ENCODE measurements at regions not wholly inside any gene's neighbourhood (a gene's known extent, or its start where the extent isn't known, plus 50 kb on each side); places are given as distances from the start of the nearest gene placed in this dataset.

GRCh38 chr7:19488056-19488455 is 220.8 kb downstream of the POLR1F start:
- DNase-seq (ENCODE audit: low read depth), result no peak
- no peak for TF ChIP-seq CTCF (conservative IDR thresholded peaks at IDR 0.05; ENCODE audit: low read depth, low read length)
- H3K4me3 ChIP-seq (ENCODE audit: low read depth, low read length), result no peak overlapping the region

DNA sequence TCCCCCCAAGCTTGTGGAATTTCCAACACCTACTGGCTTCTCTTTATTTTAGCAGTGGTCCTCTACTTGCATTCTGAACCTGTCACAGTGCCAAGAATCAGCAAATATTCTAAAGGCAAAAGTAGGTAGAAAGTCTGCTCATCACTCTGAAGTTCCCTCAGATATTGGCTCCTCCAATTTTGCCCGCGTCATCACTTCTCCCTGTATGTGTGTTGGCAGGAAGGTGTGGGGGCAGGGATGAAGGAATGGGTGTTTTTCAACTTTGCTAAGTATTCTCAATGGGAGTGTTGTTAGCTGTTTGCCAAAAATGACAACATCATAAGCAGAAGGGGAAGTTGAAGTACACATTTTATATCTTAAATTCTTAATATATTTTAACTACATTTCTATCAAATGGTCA is 226.2 kb downstream of the POLR1F start:
- DNase-seq (ENCODE audit: low read depth), result no peak
- TF ChIP-seq CTCF (conservative IDR thresholded peaks at IDR 0.05; ENCODE audit: low read depth, low read length), result no peak

GRCh38 chr7:19480383-19480782 is 228.5 kb downstream of the POLR1F start:
- no peak for DNase-seq (ENCODE audit: low read depth)
- TF ChIP-seq CTCF (conservative IDR thresholded peaks at IDR 0.05; ENCODE audit: low read depth, low read length), result no peak
- H3K4me3 ChIP-seq (ENCODE audit: low read depth, low read length), result no peak overlapping the region

More for the DNA sequence above, 226.2 kb downstream of the POLR1F start:
- no peak overlapping the region for H3K4me3 ChIP-seq (ENCODE audit: low read depth, low read length)

DNA sequence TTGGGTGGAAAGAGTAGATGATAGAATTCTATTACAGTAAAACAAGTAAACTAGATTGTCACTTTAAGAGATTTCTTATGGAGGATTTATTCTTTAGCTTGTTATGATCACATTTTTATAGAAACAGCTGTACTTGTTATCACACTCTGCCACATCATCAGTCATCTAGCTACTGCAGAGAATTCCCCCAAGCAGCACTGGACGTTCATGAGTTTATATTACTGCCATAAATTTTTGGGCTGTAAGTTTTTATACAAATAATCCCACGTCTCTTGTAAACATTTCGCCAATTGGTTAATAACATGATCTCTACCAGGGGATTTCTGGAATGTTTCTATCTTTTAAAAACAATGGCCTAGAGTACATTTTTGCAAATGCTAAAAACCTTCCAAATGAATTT is 238.8 kb downstream of the POLR1F start:
- DNase-seq (ENCODE audit: low read depth), result no peak
- TF ChIP-seq CTCF (conservative IDR thresholded peaks at IDR 0.05; ENCODE audit: low read depth, low read length), result no peak
- no peak overlapping the region for H3K4me3 ChIP-seq (ENCODE audit: low read depth, low read length)

GRCh38 chr7:19465861-19466260 is 243.0 kb downstream of the POLR1F start:
- no peak overlapping the region for H3K4me3 ChIP-seq (ENCODE audit: low read depth, low read length)
- TF ChIP-seq CTCF (conservative IDR thresholded peaks at IDR 0.05; ENCODE audit: low read depth, low read length), result no peak
- no peak for DNase-seq (ENCODE audit: low read depth)

DNA sequence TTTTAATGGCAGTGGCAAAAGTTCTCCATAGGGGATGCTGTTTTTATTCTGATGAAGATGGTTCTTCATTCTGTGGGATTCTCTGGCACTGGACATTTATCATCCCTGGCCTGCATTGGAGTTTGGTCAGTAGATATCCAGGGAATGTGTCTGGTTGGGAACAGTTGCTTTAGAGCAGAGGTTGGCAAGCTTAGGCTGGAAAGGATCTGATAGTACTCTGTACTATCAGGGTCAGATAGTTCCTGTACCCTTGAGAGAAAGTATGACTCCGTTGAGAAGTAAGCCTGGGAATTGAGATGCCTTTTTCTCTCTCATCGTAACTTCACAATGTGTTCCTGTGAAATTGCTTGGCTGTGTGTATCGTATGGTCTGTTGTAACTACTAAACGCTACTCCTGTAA is 244.1 kb downstream of the POLR1F start:
- TF ChIP-seq CTCF (conservative IDR thresholded peaks at IDR 0.05; ENCODE audit: low read depth, low read length), result no peak
- H3K4me3 ChIP-seq (ENCODE audit: low read depth, low read length), result no peak overlapping the region
- no peak for DNase-seq (ENCODE audit: low read depth)

- no peak overlapping the region for H3K4me3 ChIP-seq (ENCODE audit: low read depth, low read length)
- DNase-seq (ENCODE audit: low read depth), result no peak
- TF ChIP-seq CTCF (conservative IDR thresholded peaks at IDR 0.05; ENCODE audit: low read depth, low read length), result no peak
Measured at GRCh38 chr7:19464241-19464640, 244.6 kb downstream of the POLR1F start.

Measured in epithelial cell of proximal tubule (primary cell).